Astrocyte (in vitro differentiated cells and primary cell): ENCODE measurements at regions not wholly inside any gene's neighbourhood (a gene's known extent, or its start where the extent isn't known, plus 50 kb on each side); places are given as distances from the start of the nearest gene placed in this dataset.

Experiments used
- DNase-seq: peaks from one replicate; pipeline ENCODE4 v3.0.0-alpha.2; 2010; ENCODE audit warnings: low read depth
- FAIRE-seq: peaks from 2 replicates; lab custom pipeline; 2011; peaks lifted over from hg19 to GRCh38; lab: Jason Lieb, UNC
- H2AFZ ChIP-seq: 2 replicates; pipeline ENCODE4 v1.6.0; 2012; ENCODE audit warnings: low read depth, low read length, inconsistent platforms
- H3K27ac ChIP-seq: 2 replicates; pipeline ENCODE4 v1.5.1; 2011; ENCODE audit warnings: low read depth, low read length, inconsistent platforms
- H3K27me3 ChIP-seq: 2 replicates; pipeline ENCODE4 v1.6.0; 2011; ENCODE audit warnings: low read length, inconsistent platforms; ENCODE audit not compliant: insufficient read depth
- H3K36me3 ChIP-seq: 2 replicates; pipeline ENCODE4 v1.5.1; 2011; ENCODE audit warnings: low read length, inconsistent platforms; ENCODE audit not compliant: insufficient read depth
- H3K4me1 ChIP-seq: 2 replicates; pipeline ENCODE4 v1.5.1; 2011; ENCODE audit warnings: low read length, inconsistent platforms; ENCODE audit not compliant: insufficient read depth
- H3K4me2 ChIP-seq: 2 replicates; pipeline ENCODE4 v1.6.0; 2012; ENCODE audit warnings: low read length, inconsistent platforms
- H3K4me3 ChIP-seq: 2 replicates; pipeline ENCODE4 v1.5.1; 2011; ENCODE audit warnings: low read depth, mild to moderate bottlenecking, low read length, inconsistent platforms; ENCODE audit not compliant: insufficient read depth
- H3K79me2 ChIP-seq: 2 replicates; pipeline ENCODE4 v1.6.0; 2012; ENCODE audit warnings: mild to moderate bottlenecking, low read length, inconsistent platforms; ENCODE audit not compliant: insufficient read depth
- H3K9ac ChIP-seq: 2 replicates; pipeline ENCODE4 v1.6.0; 2012; ENCODE audit warnings: mild to moderate bottlenecking, low read length, inconsistent platforms
- H3K9me3 ChIP-seq: 2 replicates; pipeline ENCODE4 v1.5.1; 2012; ENCODE audit warnings: low read depth, mild to moderate bottlenecking, low read length, inconsistent platforms; ENCODE audit not compliant: insufficient read depth
- H4K20me1 ChIP-seq: 2 replicates; pipeline ENCODE4 v1.6.0; 2012; ENCODE audit warnings: low read length, inconsistent platforms; ENCODE audit not compliant: insufficient read depth
- H3K27ac Mint-ChIP-seq: one replicate; pipeline ENCODE4 v1.8.0; 2021; ENCODE audit warnings: mild to moderate bottlenecking, mixed read lengths; ENCODE audit not compliant: unreplicated experiment
- H3K27me3 Mint-ChIP-seq: one replicate; pipeline ENCODE4 v1.8.0; 2021; ENCODE audit warnings: low read depth, mixed read lengths; ENCODE audit not compliant: unreplicated experiment
- H3K36me3 Mint-ChIP-seq: one replicate; pipeline ENCODE4 v1.8.0; 2021; ENCODE audit warnings: low read depth, mixed read lengths; ENCODE audit not compliant: unreplicated experiment
- H3K4me1 Mint-ChIP-seq: one replicate; pipeline ENCODE4 v1.8.0; 2021; ENCODE audit warnings: low read depth, mixed read lengths; ENCODE audit not compliant: unreplicated experiment
- H3K4me3 Mint-ChIP-seq: one replicate; pipeline ENCODE4 v1.8.0; 2021; ENCODE audit warnings: mild to moderate bottlenecking, moderate library complexity, mixed read lengths; ENCODE audit not compliant: unreplicated experiment
- H3K9me3 Mint-ChIP-seq: one replicate; pipeline ENCODE4 v1.8.0; 2021; ENCODE audit warnings: mild to moderate bottlenecking, mixed read lengths; ENCODE audit not compliant: unreplicated experiment
- CTCF ChIP-seq: IDR thresholded peaks from 2 replicates; pipeline ENCODE4 v1.5.1; 2011; ENCODE audit warnings: low read depth, mild to moderate bottlenecking, inconsistent platforms, low read length, moderate library complexity; ENCODE audit not compliant: insufficient read depth
- EZH2 ChIP-seq: IDR thresholded peaks from 2 replicates; pipeline ENCODE4 v1.6.1; 2012; ENCODE audit warnings: mild to moderate bottlenecking, low read length, inconsistent platforms; ENCODE audit not compliant: insufficient read depth

GRCh38 chr3:153110041-153110440 is 52.0 kb upstream of the RAP2B start:
- H3K4me1 Mint-ChIP-seq, result no peaks in the 10 kb centered on the region
- no peaks in the 10 kb centered on the region for H4K20me1 ChIP-seq
- no peaks in the 10 kb centered on the region for H3K27me3 ChIP-seq
- no peaks in the 10 kb centered on the region for H3K27me3 Mint-ChIP-seq
- H3K27ac ChIP-seq, result no peak overlapping the region
- no peaks in the 10 kb centered on the region for H3K36me3 Mint-ChIP-seq
- FAIRE-seq (peak; percentile 49), DNase-seq (no peak)
- no peaks in the 10 kb centered on the region for H3K79me2 ChIP-seq
- H3K27ac Mint-ChIP-seq, result peak overlapping the region; percentile 62
- no peak overlapping the region for H2AFZ ChIP-seq
- H3K4me3 ChIP-seq, result no peak overlapping the region
- H3K9me3 Mint-ChIP-seq, result no peaks in the 10 kb centered on the region
- no peak overlapping the region for H3K4me2 ChIP-seq
- H3K4me3 Mint-ChIP-seq, result no peak overlapping the region
- no peak overlapping the region for H3K9ac ChIP-seq
- no peaks in the 10 kb centered on the region for H3K36me3 ChIP-seq
- H3K4me1 ChIP-seq, result no peaks in the 10 kb centered on the region
- no peak for TF ChIP-seq CTCF
- TF ChIP-seq EZH2, result no peak
- no peaks in the 10 kb centered on the region for H3K9me3 ChIP-seq

DNA sequence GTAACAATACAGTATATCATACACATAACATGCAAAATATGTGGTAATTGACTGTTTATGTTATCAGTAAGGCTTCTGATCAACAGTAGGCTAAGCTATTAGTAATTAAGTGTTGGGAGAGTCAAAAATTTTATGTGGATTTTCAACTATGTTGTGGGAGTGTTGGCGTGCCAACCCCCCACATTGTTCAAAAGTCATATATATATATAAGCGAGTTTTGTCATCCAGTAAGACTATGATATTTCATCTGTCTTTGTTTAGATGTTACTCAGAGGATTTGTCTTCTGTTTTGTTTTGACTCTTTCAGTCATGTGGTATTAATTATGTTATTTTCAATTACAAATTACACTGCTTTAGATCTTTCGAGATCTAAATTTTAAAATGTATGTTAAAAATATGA is 51.0 kb upstream of the RAP2B start:
- Mint-ChIP-seq H3K4me3 (no peak overlapping the region), H3K27me3 (no peaks in the 10 kb centered on the region), H3K36me3 (no peaks in the 10 kb centered on the region), H3K27ac (no peak overlapping the region), H3K4me1 (no peaks in the 10 kb centered on the region), H3K9me3 (no peaks in the 10 kb centered on the region)
- Histone ChIP-seq H3K4me1 (no peaks in the 10 kb centered on the region), H3K27me3 (no peaks in the 10 kb centered on the region), H3K4me3 (no peak overlapping the region), H3K4me2 (no peak overlapping the region), H3K36me3 (no peaks in the 10 kb centered on the region), H3K79me2 (no peaks in the 10 kb centered on the region), H3K9ac (no peak overlapping the region), H2AFZ (no peak overlapping the region), H4K20me1 (no peaks in the 10 kb centered on the region), H3K27ac (no peak overlapping the region), H3K9me3 (no peaks in the 10 kb centered on the region)
- DNase-seq (no peak), FAIRE-seq (no peak)
- no peak for TF ChIP-seq CTCF
- no peak for TF ChIP-seq EZH2
